Epithelial cell of esophagus (primary cell): ENCODE measurements at regions not wholly inside any gene's neighbourhood (a gene's known extent, or its start where the extent isn't known, plus 50 kb on each side); places are given as distances from the start of the nearest gene placed in this dataset.

Experiments
- DNase-seq: peaks from one replicate; pipeline ENCODE4 v3.0.0; 2010; ENCODE audit warnings: low read depth
- H3K4me3 ChIP-seq: 2 replicates; pipeline ENCODE4 v1.5.1; 2011; ENCODE audit warnings: mild to moderate bottlenecking, low read length, control low read depth
- CTCF ChIP-seq: IDR thresholded peaks from 2 replicates; pipeline ENCODE4 v1.5.1; 2011; ENCODE audit warnings: low read depth, mild to moderate bottlenecking, low read length, control low read depth, inconsistent platforms; ENCODE audit not compliant: insufficient read depth; ENCODE audit errors: missing control alignments

GRCh38 chr7:137094-137891 lies 55.1 kb upstream of the FAM20C start:
- H3K4me3 ChIP-seq = no peak overlapping the region
- DNase-seq = no peak
- no peak for TF ChIP-seq CTCF

- H3K4me3 ChIP-seq = no peak overlapping the region
- TF ChIP-seq CTCF = no peak
- DNase-seq = no peak
Measured at GRCh38 chr7:139131-139530, 53.2 kb upstream of the FAM20C start.

- no peak for TF ChIP-seq CTCF
- DNase-seq = no peak
- H3K4me3 ChIP-seq = no peak overlapping the region
Measured at GRCh38 chr7:139561-140243, 52.7 kb upstream of the FAM20C start.

- DNase-seq = no peak
- H3K4me3 ChIP-seq = no peak overlapping the region
- no peak for TF ChIP-seq CTCF
Measured at GRCh38 chr7:140996-141395, 51.4 kb upstream of the FAM20C start.

GRCh38 chr7:142248-142941 lies 50.0 kb upstream of the FAM20C start:
- no peak for DNase-seq
- TF ChIP-seq CTCF = no peak
- H3K4me3 ChIP-seq = no peak overlapping the region
